NCI-H526 treated with DMSO at 0.1 percent for 48 hours (cell line): ENCODE measurements at regions not wholly inside any gene's neighbourhood (a gene's known extent, or its start where the extent isn't known, plus 50 kb on each side); places are given as distances from the start of the nearest gene placed in this dataset.

ENCODE experiments used
- DNase-seq: peaks from one replicate; lab custom pipeline; 2025; lab: John Stamatoyannopoulos, UW

DNA sequence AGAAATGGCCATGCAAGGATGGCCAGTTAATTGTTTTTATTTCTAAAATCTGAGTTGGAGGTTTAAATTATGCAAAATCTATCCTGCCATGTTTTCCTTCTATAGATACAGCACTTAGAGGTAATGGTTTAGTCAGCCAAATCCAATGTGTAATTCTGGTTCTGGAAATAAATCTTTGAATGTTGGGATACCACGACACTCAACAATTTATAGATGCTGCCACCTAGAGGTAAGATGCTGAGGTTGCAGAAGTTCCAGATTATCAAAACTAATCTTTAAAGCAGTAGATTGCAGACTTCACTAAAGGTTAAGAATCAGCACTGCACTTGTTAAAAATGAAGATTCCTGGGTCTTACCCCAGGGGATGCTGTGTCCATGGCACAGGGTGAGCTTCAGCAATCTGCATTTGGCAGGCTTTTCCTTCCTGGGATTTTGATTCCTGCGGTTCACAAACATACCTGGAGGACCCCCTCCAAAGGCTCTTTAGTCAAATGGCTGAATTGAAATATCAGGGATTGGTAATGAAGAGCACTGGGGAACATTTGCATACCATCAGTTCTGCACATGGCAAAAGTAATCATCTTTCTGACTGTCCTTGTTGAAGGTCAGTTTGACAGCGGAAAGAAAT is 53.4 kb upstream of the ANO4 start:
- DNase-seq, result peak; percentile 41

DNA sequence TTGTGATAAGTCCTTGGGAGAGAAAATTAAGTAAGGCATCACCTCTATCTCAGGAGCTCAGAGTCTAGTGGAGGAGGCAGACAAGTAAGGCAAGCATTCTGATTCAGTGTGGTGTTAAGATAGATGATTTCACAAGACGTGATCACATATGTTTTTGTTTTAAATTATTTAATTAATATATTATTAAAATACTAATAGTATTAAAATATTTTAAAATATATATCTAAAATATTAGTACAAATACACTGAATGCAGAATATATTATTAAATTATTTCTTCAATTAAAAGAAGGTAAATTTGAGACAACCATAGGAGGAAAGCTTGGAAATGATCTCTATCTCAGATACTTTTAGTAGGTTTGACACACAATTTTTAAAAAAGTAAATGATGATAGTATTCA is 51.5 kb upstream of the ANO4 start:
- DNase-seq, result no peak
